ENCODE measurements at regions not wholly inside any gene's neighbourhood (a gene's known extent, or its start where the extent isn't known, plus 50 kb on each side); places are given as distances from the start of the nearest gene placed in this dataset.

DNA sequence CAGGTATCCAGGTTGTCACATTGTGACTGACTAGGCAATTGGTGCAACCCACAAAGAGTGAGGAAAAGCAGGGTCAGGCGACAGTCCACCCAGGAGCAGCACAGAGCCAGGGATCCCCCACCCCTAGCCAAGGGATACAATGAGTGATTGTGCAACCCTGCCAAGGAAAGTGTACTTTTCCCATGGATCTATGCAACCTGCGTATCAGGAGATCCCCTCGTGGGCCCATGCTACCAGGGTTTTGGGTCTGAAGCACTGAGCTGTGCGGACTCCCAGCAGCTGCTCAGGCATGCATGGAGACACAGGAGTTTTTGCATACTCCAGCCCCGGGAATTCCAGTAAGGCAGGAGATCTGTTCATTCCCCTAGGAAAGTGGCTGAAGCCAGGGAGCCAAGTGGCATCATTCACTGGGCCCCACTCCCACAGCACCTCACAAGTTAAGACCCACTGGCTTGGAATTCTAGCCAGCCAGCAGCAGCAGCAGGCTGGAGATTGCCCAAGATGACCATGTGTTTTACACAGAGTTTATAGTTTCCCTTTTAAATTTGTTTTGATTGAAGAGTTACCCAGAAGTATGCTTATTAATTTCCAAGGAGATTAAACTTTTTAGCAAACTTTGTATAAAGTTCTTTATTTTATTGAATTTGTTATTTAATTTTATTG is 136.0 kb downstream of the LTN1 start:
- TF ChIP-seq POLR2AphosphoS5 (IDR thresholded peaks at IDR 0.05; ENCODE audit: low read depth, low read length), result no peak
- TF ChIP-seq, protein P1, sequence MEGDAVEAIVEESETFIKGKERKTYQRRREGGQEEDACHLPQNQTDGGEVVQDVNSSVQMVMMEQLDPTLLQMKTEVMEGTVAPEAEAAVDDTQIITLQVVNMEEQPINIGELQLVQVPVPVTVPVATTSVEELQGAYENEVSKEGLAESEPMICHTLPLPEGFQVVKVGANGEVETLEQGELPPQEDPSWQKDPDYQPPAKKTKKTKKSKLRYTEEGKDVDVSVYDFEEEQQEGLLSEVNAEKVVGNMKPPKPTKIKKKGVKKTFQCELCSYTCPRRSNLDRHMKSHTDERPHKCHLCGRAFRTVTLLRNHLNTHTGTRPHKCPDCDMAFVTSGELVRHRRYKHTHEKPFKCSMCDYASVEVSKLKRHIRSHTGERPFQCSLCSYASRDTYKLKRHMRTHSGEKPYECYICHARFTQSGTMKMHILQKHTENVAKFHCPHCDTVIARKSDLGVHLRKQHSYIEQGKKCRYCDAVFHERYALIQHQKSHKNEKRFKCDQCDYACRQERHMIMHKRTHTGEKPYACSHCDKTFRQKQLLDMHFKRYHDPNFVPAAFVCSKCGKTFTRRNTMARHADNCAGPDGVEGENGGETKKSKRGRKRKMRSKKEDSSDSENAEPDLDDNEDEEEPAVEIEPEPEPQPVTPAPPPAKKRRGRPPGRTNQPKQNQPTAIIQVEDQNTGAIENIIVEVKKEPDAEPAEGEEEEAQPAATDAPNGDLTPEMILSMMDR (IDR thresholded peaks at IDR 0.05), result no peak
- no peak for TF ChIP-seq TCF7L2 (IDR thresholded peaks at IDR 0.05; ENCODE audit: low read depth, low read length)
- TF ChIP-seq SIN3A (IDR thresholded peaks at IDR 0.05; ENCODE audit: borderline replicate concordance, insufficient read depth, low read depth, low read length), result no peak
- TF ChIP-seq, protein P2, sequence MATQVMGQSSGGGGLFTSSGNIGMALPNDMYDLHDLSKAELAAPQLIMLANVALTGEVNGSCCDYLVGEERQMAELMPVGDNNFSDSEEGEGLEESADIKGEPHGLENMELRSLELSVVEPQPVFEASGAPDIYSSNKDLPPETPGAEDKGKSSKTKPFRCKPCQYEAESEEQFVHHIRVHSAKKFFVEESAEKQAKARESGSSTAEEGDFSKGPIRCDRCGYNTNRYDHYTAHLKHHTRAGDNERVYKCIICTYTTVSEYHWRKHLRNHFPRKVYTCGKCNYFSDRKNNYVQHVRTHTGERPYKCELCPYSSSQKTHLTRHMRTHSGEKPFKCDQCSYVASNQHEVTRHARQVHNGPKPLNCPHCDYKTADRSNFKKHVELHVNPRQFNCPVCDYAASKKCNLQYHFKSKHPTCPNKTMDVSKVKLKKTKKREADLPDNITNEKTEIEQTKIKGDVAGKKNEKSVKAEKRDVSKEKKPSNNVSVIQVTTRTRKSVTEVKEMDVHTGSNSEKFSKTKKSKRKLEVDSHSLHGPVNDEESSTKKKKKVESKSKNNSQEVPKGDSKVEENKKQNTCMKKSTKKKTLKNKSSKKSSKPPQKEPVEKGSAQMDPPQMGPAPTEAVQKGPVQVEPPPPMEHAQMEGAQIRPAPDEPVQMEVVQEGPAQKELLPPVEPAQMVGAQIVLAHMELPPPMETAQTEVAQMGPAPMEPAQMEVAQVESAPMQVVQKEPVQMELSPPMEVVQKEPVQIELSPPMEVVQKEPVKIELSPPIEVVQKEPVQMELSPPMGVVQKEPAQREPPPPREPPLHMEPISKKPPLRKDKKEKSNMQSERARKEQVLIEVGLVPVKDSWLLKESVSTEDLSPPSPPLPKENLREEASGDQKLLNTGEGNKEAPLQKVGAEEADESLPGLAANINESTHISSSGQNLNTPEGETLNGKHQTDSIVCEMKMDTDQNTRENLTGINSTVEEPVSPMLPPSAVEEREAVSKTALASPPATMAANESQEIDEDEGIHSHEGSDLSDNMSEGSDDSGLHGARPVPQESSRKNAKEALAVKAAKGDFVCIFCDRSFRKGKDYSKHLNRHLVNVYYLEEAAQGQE (IDR thresholded peaks at IDR 0.05; ENCODE audit: insufficient read depth in 1 of 2, low read depth in 2 of 2, low read length in 1 of 2), result no peak
- Histone ChIP-seq H3K27ac (ENCODE audit: low read length) (no peak overlapping the region), H3K4me1 (ENCODE audit: control insufficient read depth, insufficient read depth, low read length) (no peaks in the 10 kb centered on the region), H3K4me3 (ENCODE audit: low read depth in 2 of 2, low read length in 2 of 2) (no peak overlapping the region), H3K36me3 (ENCODE audit: control insufficient read depth, insufficient read depth, low read length) (no peaks in the 10 kb centered on the region), H3K9me3 (ENCODE audit: control insufficient read depth, insufficient read depth, low read depth, low read length) (no peaks in the 10 kb centered on the region), H3K27me3 (ENCODE audit: control insufficient read depth, insufficient read depth, low read length) (no peaks in the 10 kb centered on the region)
- BruUV-seq (replicated peaks), result no TSS peak
- ChIA-PET POLR2A (no interaction called here), CTCF (no interaction called here)
- no peak for DNase-seq (ENCODE audit: low read depth, low spot score)
- intact Hi-C loops (cut with micrococcal nuclease; ENCODE audit: unreplicated experiment), result no loop called here
- no peak for ATAC-seq
- in situ Hi-C loops (cut with HindIII; ENCODE audit: low pct_unique_long_range_greater_than_20kb, low sequenced_read_pairs), result no loop called here

DNA sequence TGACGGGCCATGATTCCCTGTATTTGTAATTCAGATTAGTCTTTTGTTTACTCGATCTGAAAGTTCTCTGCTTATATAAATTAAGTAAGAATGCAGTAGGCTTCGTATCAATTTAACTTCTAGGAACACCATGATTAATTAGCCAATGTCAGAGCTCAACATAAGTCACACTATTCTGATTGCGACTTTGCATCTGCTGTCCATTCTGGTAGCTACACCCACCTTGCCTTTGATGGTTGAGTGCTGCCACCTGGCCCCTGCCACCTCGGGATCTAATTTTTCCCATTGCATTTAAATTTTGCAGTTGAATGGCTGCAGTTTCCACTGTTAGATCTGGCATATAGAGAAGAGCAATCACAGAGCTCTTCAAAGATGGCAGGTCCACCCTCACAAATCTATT is 140.0 kb downstream of the LTN1 start:
- TF ChIP-seq, protein P2 (IDR thresholded peaks at IDR 0.05; ENCODE audit: insufficient read depth in 1 of 2, low read depth in 2 of 2, low read length in 1 of 2), result no peak
- TF ChIP-seq TCF7L2 (IDR thresholded peaks at IDR 0.05; ENCODE audit: low read depth, low read length) (no peak), SIN3A (IDR thresholded peaks at IDR 0.05; ENCODE audit: borderline replicate concordance, insufficient read depth, low read depth, low read length) (no peak), POLR2AphosphoS5 (IDR thresholded peaks at IDR 0.05; ENCODE audit: low read depth, low read length) (no peak)
- TF ChIP-seq, protein P1 (IDR thresholded peaks at IDR 0.05), result no peak
- H3K4me1 ChIP-seq (ENCODE audit: control insufficient read depth, insufficient read depth, low read length), result no peaks in the 10 kb centered on the region
- H3K36me3 ChIP-seq (ENCODE audit: control insufficient read depth, insufficient read depth, low read length), result no peaks in the 10 kb centered on the region
- DNase-seq (ENCODE audit: low read depth, low spot score) (no peak), ATAC-seq (no peak)
- intact Hi-C loops (cut with micrococcal nuclease; ENCODE audit: unreplicated experiment) (no loop called here), in situ Hi-C loops (cut with HindIII; ENCODE audit: low pct_unique_long_range_greater_than_20kb, low sequenced_read_pairs) (no loop called here)
- ChIA-PET POLR2A (no interaction called here), CTCF (no interaction called here)
- BruUV-seq (replicated peaks), result no TSS peak
- H3K27me3 ChIP-seq (ENCODE audit: control insufficient read depth, insufficient read depth, low read length), result no peaks in the 10 kb centered on the region
- no peaks in the 10 kb centered on the region for H3K9me3 ChIP-seq (ENCODE audit: control insufficient read depth, insufficient read depth, low read depth, low read length)
- H3K27ac ChIP-seq (ENCODE audit: low read length), result no peak overlapping the region
- H3K4me3 ChIP-seq (ENCODE audit: low read depth in 2 of 2, low read length in 2 of 2), result no peak overlapping the region
